ENCODE measurements at regions not wholly inside any gene's neighbourhood (a gene's known extent, or its start where the extent isn't known, plus 50 kb on each side); places are given as distances from the start of the nearest gene placed in this dataset.

DNA sequence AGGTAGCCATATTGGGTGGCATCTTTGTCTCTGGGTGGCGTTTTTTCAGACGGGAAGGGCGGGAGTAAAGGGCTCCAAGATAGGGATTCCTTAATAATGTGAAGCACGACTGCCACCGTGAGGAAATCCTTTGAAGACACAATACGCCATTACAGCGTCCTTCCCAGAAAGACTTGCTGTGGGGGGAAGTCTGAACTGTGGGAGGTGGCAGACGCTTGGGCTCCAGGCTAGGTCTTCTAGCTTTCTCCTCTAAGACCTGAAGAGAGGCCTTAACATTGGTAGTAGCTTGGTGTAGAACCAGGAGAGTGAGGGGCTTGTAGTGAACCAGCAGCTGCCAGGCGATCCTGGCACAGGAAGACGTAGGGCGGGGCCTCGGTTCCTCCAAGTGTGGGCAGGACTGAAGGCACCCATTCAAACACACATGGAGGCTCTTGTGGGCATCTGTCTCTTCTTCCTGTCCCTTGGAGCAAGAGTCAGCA is 197.3 kb downstream of the OR13H1 start:
- Histone ChIP-seq H3K27me3 (ENCODE audit: insufficient read depth, low read depth) (no peaks in the 10 kb centered on the region), H3K4me2 (no peak overlapping the region), H3K36me3 (ENCODE audit: insufficient read depth) (no peaks in the 10 kb centered on the region), H2AFZ (ENCODE audit: low read depth) (no peak overlapping the region), H3K4me3 (IDR thresholded peaks at IDR 0.05; ENCODE audit: insufficient read depth, low read depth, low read length) (no peak overlapping the region), H3K4me1 (ENCODE audit: low read depth, poor library complexity, severe bottlenecking) (no peaks in the 10 kb centered on the region), H4K20me1 (ENCODE audit: insufficient read depth) (no peaks in the 10 kb centered on the region), H3K9ac (no peak overlapping the region), H3K79me2 (ENCODE audit: insufficient read depth, low read depth) (no peaks in the 10 kb centered on the region), H3K27ac (no peak overlapping the region)
- no peak for TF ChIP-seq CTCF (conservative IDR thresholded peaks at IDR 0.05; ENCODE audit: low read depth, low read length)

DNA sequence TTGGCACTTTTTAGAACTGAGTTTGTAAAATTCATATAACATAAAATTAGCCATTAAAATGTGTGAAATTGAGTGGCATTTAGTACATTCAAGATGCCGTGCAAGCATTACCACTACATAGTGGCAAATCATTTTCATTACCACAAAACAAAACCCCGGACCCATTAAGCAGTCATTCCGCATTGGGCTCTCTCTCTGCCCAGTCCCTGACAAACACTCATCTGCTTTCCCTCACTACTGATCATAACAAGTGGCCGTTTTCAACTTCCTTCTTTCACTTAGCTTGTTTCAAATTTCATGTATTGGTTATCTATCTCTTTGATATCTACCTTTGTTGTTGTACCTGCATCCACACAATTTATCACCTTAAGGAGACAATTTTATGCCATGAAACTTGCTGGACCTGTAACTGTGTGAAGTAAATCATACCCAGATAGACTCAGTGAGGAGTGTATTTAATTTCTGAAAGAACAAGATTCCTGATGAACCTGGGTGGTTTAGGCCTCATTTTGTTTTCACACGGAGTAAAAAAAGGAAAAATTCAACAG is 202.1 kb downstream of the OR13H1 start:
- no peaks in the 10 kb centered on the region for H4K20me1 ChIP-seq (ENCODE audit: insufficient read depth)
- no peak overlapping the region for H3K9ac ChIP-seq
- no peak overlapping the region for H2AFZ ChIP-seq (ENCODE audit: low read depth)
- no peak overlapping the region for H3K27ac ChIP-seq
- no peaks in the 10 kb centered on the region for H3K36me3 ChIP-seq (ENCODE audit: insufficient read depth)
- H3K79me2 ChIP-seq (ENCODE audit: insufficient read depth, low read depth), result no peaks in the 10 kb centered on the region
- H3K4me1 ChIP-seq (ENCODE audit: low read depth, poor library complexity, severe bottlenecking), result no peaks in the 10 kb centered on the region
- H3K4me3 ChIP-seq (IDR thresholded peaks at IDR 0.05; ENCODE audit: insufficient read depth, low read depth, low read length), result no peak overlapping the region
- H3K4me2 ChIP-seq, result no peak overlapping the region
- TF ChIP-seq CTCF (conservative IDR thresholded peaks at IDR 0.05; ENCODE audit: low read depth, low read length), result no peak
- no peaks in the 10 kb centered on the region for H3K27me3 ChIP-seq (ENCODE audit: insufficient read depth, low read depth)

DNA sequence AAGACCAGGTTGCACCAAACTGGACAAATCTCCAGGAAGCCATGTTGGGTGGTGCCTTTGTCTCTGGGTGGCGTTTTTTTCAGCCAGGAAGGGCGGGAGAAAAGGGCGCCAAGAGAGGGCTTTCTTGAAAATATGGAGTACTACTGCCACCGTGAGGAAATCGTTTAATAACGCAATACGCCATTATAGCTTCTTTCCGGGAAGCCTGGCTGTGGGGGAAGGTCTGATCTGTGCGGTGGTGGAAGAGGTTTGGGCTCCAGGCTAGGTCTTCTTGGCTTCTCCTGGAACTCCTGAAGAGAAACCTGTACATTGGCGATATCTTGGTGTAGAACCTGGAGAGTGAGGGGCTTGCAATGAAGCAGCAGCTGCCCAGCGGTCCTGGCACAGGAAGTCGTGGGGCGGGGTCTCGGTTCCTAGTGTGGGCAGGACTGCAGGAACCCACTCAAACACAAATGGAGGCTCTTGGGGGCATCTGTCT is 202.7 kb downstream of the OR13H1 start:
- Histone ChIP-seq H3K27ac (no peak overlapping the region), H2AFZ (ENCODE audit: low read depth) (no peak overlapping the region), H3K4me3 (IDR thresholded peaks at IDR 0.05; ENCODE audit: insufficient read depth, low read depth, low read length) (no peak overlapping the region), H3K36me3 (ENCODE audit: insufficient read depth) (no peaks in the 10 kb centered on the region), H3K4me2 (no peak overlapping the region), H3K27me3 (ENCODE audit: insufficient read depth, low read depth) (no peaks in the 10 kb centered on the region), H3K79me2 (ENCODE audit: insufficient read depth, low read depth) (no peaks in the 10 kb centered on the region), H4K20me1 (ENCODE audit: insufficient read depth) (no peaks in the 10 kb centered on the region), H3K9ac (no peak overlapping the region), H3K4me1 (ENCODE audit: low read depth, poor library complexity, severe bottlenecking) (no peaks in the 10 kb centered on the region)
- no peak for TF ChIP-seq CTCF (conservative IDR thresholded peaks at IDR 0.05; ENCODE audit: low read depth, low read length)

DNA sequence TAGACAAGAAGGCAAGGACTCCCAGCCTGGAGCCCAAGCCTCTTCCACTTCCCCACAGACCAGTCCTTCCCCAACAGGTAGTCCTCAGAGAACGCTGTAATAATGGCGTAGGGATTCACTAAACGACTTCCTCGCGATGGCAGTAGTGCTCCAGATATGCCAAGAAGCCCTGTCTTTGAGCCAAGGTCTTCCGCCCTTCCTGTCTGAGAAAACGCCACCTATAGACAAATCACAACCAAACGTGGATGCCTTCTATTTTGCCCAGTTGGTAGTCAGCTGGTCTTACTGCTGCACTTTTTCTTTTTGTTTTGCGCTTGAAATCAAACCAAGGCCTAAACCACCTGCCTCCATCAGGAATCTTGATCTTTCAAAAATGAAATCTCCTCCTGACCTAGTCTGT is 203.3 kb downstream of the OR13H1 start:
- Histone ChIP-seq H3K9ac (no peak overlapping the region), H4K20me1 (ENCODE audit: insufficient read depth) (no peaks in the 10 kb centered on the region), H3K79me2 (ENCODE audit: insufficient read depth, low read depth) (no peaks in the 10 kb centered on the region), H3K36me3 (ENCODE audit: insufficient read depth) (no peaks in the 10 kb centered on the region), H3K27me3 (ENCODE audit: insufficient read depth, low read depth) (no peaks in the 10 kb centered on the region), H3K27ac (no peak overlapping the region), H2AFZ (ENCODE audit: low read depth) (no peak overlapping the region), H3K4me3 (IDR thresholded peaks at IDR 0.05; ENCODE audit: insufficient read depth, low read depth, low read length) (no peak overlapping the region), H3K4me1 (ENCODE audit: low read depth, poor library complexity, severe bottlenecking) (no peaks in the 10 kb centered on the region), H3K4me2 (no peak overlapping the region)
- TF ChIP-seq CTCF (conservative IDR thresholded peaks at IDR 0.05; ENCODE audit: low read depth, low read length), result no peak
